HCEC 1CT (cell line): ENCODE measurements at regions not wholly inside any gene's neighbourhood (a gene's known extent, or its start where the extent isn't known, plus 50 kb on each side); places are given as distances from the start of the nearest gene placed in this dataset.
"Not testable (repeated sequence)": the region's sequence is repeated elsewhere in the genome, so short reads cannot be mapped to it uniquely, and the experiment has no call there.

Source experiments
- DNase-seq: peaks from one replicate; pipeline ENCODE4 v3.0.0-alpha.2; 2017

DNA sequence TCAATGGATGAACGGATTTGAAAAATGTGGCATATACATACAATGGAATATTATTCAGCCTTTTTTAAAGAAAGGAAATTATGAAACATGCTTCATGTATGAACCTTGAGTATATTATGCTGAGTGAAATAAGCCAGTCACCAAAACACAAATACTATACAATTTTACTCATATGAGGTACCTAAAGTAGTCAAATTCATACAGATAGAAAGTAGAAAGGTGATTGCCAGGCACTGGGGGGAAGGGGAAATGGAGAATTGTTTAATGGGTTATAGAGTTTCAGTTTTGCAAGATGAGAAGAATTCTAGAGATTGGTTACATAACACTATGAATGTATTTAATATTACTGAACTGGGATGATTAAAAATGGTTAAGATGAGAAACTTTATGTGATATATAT lies 171.4 kb downstream of the TMTC3 start:
- no peak for DNase-seq

DNA sequence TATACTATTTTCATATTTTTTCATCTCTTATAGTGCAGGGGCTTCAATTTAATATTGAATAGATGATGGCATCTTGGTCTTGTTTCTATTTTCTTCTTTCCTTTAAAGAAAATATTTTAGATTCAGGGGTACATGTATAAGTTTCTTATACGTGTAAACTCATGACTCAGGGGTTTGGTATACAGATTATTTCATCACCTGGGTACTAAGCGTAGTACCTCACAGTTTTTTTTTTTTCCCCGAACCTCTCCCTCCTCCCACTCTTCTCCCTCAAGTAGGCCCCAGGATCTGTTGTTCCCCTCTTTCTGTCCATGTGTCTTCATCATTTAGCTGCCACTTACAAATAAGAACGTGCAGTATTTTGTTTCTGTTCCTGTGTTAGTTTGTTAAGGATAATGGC lies 172.6 kb downstream of the TMTC3 start:
- DNase-seq: no peak

DNA sequence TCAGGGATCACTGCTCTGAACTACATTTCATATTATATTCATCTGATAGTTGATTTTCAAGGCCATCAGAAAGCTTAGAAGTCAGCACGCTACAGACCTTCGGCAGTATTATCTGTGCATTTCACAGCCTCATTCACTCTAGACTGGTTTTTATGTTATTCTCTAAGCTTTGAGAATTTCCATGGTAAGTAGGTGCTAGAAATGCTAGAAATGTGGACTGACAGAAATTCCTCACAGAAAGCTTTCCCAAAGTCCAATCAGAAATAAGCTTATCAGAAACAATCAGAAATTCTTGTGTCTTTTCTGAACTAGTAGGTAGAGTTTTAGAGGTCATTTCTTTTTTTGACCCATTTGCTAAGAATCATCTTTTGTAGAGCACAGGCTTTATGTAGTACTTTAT lies 176.6 kb downstream of the TMTC3 start:
- DNase-seq: no peak

DNA sequence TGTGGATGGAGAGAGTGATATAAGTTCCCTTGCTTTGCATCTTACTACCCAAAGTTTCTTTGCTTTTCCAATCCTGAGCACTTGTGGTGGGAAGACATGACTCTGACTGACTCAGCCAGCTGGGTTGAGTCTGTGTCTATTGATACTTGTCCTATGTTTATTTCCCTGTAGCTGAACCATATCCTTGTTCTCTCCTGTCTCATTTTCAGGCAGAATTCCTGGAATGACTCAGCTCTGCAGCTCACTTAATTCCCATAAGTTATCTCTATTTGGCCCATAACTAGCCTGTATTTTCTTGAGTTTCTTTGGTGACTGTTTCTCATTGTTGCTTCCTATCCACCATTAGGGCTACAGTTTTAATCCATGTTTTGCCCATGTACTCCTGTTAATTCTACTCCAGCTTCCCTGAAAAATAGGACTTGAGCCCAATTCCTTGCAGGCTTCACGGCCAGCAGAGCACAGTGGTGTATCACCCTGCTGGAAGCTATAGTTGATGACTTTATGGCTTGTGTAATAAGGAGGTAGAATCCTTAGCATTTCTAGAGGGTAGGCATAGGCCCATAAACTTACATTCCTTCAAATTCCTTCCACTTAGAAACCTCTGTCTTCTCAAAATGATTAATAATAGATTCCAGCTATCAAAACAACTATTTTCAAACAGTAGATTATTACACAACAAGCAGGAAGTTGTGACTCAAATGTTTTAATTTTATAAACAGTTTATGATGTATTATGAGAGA lies 183.1 kb downstream of the TMTC3 start:
- DNase-seq: peak; percentile 96

DNA sequence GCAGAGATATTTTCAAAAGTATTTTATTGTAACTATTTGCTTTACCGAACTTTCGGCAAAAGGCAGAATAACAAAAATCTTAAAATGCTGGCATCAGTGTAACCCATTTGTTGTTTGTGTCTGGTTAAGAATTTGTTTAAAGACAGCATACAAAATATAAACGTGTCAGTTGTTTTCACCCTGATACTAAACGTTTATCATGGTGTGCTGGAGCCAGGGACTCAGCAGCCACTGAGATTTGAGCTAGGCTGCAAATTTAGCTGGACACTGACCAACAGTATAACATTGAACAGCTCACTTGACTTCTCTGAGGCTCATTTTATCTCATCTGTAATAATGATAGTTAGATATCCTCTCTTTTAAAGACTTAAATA lies 183.7 kb downstream of the TMTC3 start:
- peak; percentile 71 for DNase-seq

DNA sequence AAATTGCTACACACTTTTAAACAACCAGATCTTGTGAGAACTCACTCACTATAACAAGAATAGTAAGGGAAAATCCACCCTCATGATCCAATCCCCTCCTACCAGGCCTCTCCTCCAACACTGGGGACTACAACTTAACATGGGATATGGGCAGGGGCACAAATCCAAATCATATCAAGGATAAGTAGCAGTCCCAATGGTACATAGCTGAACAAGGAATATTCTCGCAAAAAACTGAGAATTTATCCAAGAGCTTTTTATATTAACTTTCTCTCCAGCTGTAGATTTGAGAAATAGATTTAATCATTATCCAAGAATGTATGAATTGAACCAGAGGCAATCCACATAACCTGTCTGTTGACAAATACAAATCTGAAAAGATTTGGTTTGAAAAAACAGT lies 185.2 kb downstream of the TMTC3 start:
- DNase-seq: no peak

DNA sequence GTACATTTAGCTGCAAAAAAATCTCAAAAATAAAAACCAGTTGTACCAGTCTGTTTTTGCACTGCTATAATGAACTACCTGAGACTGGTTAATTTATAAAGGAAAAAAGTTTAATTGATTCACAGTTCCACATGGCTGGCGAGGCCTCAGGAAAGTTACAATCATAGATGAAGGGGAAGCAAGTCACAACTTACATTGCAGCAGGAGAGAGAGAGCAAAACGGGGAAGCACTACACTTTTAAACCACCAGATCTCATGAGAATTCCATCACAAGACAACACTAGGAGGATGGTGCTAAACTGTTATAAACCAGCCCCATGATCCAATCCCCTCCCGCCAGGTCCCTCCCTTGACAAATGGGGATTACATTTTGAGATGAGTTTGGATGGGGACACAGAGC lies 186.0 kb downstream of the TMTC3 start:
- DNase-seq: no peak

DNA sequence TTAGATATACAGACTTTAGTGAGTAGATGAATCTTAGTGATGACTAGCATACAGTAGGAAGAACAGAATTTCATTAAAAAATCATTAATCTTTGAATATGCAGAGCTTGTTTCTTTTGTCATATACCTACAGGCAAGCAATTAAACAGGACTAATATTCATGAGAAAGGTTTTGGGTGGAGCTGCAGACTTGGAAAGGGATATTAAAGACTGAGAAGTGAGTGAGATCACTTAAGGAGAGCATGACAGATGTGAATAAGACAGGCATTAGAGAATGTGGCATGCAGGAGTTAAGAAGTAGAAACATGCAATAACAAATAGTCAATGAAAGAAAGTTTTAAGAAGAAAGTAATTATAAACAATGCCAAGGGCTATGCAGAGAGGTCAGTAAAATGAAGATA lies 187.7 kb downstream of the TMTC3 start:
- no peak for DNase-seq

DNA sequence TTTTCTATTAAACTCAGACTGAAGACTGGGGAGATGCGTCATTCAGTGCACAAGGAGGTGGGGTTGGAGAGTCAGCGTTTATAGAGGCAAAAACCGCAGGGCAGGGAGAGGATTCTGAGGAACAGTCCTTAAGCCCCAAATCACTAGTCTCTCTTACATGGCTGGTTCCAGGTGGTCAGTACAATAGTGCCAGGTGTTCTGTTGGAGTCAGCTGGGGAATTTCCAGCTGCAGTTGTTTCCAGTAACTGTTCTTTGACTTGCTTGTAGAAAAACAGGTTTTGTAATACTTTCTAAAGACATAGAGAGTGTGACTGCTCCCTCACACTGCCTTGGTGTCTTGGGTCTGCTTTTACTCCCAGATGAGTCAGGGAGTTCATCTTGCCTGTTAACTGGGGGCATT lies 192.2 kb downstream of the TMTC3 start:
- no peak for DNase-seq

DNA sequence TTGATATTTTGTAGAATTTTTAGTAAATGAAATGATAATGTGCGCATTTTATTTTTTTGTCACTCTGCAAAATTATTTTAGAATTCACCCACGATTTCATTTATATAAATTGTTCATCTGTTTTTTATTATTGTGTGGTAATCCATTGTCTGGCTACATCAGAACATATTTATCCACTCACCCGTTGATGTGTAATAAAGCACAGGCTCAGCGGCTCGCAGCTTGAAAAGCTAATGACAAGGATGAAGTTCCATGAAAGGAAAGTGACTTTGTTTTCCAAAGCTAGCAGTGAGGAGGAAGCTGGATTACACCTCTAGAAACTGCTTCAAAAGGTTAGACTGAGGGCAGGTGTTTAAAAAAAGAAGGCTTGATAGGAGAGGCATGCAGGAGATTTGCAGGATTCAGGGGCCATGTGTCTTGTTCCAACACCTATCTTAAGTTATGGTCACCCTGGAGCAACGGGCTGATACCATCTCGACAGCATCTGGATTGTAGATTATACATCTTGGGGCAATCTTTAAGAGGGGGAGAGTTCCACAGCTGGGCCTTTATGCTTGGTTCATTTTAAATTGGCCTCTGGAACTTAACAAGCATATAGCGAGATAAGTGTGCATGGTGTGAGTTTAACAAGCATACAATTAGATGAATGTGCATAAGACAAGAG lies 194.1 kb downstream of the TMTC3 start:
- DNase-seq: no peak

DNA sequence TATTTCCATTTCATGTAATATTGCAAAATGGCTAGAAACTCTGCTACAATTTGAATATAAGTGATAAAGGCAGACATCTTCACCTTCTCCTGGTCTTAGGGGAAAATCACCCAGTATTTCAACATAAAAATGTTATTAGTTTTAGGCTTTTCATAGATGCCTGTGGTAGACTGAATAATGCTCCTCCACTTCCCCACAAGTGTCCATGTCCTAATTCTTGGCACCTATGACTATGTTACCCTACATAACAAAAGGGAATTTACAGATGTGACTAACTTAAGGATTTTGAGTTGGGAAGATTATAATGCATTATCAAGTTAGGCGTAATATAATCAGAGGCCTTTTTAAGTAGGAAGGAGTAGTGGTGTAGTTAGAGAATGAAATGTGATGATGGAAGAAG lies 196.4 kb downstream of the TMTC3 start:
- peak; percentile 29 for DNase-seq

DNA sequence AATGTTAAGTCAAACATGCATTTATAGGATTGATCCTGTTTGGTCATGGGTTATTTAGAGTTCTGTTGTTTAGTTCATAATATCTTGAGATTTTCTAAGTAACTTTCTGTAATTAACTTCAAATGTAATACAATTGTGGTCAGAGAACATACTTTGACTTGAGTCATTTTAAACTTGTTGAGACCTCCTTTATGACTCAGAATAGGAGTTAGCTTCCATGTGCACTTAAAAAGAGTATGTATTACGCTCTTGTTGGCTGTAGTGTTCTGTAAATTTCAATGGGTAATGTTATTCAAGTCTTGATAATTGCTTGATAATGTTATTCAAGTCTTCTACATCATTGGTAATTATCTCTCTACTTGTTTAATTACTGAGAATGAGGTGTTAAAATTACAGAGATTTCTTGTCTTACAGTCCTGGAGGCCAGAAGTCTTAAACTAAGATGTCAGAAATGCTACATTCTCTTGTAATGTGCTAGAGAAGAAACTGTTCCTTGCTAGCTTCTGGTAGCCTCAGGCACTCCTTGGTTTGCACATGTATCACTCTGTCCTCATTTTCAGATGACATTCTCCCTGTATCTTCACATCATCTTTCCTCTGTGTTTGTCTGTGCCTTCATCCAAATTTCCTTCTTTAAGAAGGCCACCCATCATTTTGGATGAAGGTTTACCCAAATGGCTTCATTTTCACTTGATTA lies 197.3 kb downstream of the TMTC3 start:
- peak; percentile 87 for DNase-seq

DNA sequence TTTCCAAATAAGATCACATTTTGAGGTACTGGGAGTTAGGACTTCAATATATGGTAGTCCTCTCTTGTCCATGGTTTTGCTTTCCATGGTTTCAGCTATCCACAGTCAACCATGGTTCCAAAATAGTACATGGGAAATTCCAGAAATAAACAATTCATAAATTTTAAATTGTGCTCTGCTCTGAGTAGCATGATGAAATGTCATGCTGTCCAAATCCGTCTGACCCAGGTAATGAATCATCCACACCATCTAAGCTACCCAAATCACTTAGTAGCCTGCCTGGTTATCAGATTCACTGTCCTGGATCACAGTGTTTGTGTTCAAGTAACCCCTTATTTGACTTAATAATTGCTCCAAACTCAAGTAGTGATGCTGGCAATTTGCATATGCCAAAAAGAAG lies 197.9 kb downstream of the TMTC3 start:
- DNase-seq: peak; percentile 57

DNA sequence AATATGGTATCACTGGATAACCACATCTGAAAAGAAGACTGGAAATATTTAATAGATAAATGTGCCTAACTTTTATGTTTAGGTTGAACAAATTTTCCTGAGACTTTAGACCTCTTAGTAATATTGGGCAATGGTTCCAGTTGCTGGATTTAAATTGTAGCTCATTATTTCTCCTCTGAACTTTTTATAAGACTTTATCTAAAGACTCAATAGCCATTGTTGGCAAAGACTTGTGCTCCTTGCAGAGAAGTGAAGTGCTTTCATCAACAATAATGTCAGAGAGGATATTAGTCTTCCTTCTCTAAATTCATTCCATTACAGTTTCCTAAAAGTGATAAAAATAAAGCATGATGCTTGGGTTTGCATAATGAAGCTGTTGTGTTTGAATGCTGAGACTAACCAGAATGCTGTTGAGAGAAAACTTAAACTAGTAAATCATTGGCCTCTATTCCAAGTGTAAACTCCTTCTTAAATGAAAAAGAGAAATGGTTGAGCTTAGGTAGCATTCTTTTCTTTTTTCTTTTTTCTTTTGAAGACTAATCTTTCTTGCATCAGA lies 200.2 kb downstream of the TMTC3 start:
- no peak for DNase-seq

DNA sequence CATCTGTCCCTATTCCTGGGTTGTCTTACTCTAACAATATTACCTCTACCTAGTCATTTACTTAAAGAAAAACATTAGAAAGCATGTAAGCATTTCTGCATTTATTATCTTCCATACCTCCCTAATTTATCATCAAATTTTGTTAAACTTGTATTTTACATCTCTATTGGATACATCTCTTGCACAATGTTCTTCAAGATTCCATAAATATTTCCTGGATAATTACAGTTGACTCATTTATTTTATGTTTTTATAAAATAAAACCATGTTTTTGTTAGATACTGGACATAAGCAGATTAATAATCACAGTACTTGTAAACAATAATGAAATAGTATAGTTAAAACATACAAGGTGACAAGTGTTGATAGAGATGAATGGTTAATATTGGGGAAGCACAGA lies 209.0 kb downstream of the TMTC3 start:
- DNase-seq: peak; percentile 59

DNA sequence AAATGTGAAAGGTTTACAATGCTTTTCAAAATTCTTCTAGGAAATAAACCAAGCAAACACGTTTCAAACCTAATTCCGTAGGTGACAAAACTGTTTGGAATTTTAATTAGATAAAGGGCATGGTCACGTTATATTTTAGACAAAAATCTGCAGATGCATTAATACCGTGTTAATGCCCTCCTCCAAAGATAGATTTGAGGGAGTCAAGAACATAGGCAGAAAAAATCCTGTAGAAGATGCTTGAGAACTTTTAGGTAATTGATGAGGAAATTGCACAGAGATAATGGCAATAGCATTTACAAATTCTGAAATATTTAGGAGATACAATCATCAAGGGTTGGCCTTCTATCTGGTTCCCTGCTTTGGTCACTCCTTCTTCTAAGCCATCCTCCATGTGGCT lies 212.6 kb downstream of the TMTC3 start:
- no peak for DNase-seq

DNA sequence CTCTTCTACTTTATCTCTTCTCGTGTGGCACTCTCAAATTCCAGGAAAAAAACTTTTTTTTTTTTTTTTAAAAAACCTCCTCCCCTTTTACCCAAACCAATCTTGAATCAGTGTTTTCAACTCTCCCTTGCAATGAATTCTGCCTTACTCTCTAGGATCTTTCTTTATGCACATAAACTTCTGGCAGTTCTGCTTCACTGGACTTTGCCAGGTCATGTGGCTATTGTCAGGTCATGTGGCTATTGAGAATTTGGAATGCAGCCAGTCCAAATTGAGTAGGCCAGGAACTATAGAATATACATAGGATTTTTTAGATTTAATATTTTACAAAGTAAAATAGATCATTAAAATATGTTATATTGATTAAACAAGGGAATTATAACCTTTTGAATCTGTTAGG lies 218.2 kb downstream of the TMTC3 start:
- DNase-seq: no peak

DNA sequence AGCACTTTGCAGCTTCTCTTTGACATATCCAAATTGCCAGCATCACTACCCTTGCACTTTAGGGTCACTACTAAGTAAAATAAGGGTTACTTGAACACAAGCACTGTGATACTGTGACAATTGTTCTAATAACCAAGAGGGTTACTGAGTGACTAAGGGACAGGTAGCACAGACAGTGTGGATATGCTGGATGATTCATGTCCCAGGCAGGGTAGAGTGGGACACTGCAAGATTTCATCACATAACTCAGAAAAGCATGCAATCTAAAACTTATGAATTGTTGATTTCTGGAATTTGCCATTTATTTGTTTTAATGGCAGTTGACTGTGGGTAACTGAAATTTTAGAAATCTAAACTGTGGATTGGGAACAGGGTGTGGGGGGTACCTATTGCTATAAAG lies 218.8 kb downstream of the KITLG start:
- DNase-seq: peak; percentile 31

DNA sequence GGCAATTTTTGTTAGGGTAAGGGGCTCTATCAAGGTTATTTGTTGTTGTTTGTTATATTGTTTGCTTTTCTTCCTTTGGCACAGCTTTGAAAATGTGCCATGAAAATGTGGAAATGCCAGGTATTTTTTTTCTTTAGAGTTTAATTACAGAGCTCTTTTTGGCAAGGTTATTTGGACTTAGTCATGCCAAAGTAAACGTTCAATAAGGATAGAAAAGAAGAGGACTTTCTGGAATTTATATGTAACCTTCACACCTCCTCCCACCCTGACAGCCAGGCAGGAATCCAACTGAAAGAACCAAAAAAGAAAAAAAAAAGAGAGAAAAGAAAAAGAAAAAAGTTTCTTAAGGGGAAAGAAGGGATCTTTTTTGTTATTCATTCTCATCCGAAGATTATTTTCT lies 217.8 kb downstream of the KITLG start:
- peak; percentile 11 for DNase-seq

DNA sequence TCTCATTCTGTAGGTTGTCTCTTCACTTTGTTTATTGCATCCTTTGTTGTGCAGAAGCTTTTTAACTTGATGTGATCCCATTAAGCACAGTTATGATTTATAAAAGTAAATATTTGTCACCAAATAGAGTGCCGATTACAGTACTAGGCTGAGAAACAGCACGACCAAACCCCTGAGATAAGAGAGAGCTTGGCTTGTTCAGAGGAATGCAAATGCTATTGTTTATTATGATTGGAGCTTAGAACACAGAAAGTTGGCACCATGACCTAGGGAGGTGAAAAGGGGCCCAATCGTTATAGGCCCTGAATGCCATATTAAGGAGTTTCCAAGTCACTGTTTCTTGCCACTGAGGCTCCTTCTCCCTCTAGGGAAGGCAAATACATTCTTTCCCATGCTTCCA lies 214.9 kb downstream of the KITLG start:
- DNase-seq: no peak

DNA sequence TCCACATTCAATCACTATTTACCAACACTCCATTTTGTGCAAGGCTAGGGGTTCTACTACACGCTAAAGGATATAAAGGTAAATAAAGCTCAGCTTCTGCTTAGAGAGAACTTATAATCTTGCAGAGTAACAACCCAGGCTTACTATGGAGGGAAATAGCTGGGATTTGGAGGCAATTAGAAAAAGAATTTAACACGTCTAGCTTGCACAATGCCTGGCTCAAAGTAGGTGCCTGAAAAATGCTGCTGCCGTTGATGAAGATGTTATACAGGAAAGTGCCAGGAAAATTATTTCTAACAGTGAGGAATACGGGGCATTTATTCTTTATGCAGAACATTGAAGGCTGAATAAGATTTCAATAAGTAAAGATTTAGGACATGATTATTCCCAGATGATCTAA lies 214.2 kb downstream of the KITLG start:
- no peak for DNase-seq

DNA sequence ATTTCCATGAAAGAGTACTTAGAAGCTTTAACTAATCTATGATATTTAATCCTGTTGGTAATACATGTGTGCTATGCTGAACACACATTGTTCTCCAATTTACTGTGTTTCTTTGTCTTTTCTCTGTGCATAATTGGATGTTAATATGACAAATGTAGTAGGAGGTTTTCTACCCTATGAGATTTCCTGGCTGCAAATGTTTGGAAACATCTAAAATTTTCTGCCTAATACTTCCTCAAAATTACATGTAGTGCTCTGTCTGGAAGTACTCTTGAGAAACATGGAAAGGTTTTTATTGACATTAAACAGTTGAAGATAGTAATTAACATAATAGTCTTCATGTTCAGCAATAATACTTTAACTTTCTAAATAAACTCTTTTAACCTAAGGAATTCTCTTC lies 213.0 kb downstream of the KITLG start:
- DNase-seq: no peak

DNA sequence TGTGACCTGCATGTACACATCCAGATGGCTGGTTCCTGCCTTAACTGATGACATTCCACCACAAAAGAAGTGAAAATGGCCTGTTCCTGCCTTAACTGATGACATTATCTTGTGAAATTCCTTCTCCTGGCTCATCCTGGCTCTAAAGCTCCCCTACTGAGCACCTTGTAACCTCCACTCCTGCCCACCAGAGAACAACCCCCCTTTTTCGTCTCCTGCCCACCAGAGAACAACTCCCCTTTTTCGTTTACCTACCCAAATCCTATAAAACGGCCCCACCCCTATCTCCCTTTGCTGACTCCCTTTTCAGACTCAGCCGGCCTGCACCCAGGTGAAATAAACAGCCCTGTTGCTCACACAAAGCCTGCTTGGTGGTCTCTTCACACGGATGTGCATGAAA lies 212.2 kb downstream of the KITLG start:
- not testable (repeated sequence) for DNase-seq
